ENCODE measurements at regions not wholly inside any gene's neighbourhood (a gene's known extent, or its start where the extent isn't known, plus 50 kb on each side); places are given as distances from the start of the nearest gene placed in this dataset.

- DNase-seq, result no peak
- peaks cover 0 to 2% (median 0%) of the 10 kb centered on the region in 3 donors for H3K9me3 ChIP-seq (ENCODE audit: control extremely low read depth in 1 of 3, control insufficient read depth in 2 of 3, insufficient read depth in 1 of 3, low read length in 2 of 3)
- ChIA-PET CTCF (no interaction called here), POLR2A (no interaction called here)
- H4K20me1 ChIP-seq (ENCODE audit: control insufficient read depth, insufficient read depth, low read length, poor library complexity, severe bottlenecking), result no peaks in the 10 kb centered on the region
- H3K36me3 ChIP-seq (replicated peaks in 1 of 2; ENCODE audit: control extremely low read depth in 1 of 2, control insufficient read depth in 1 of 2, extremely low read depth in 1 of 2, insufficient read depth in 2 of 2, low read length in 1 of 2), result no peaks in the 10 kb centered on the region
- no peak overlapping the region for H3K27ac ChIP-seq (ENCODE audit: low read length in 2 of 2)
- Mint-ChIP-seq H3K27me3 (no peaks in the 10 kb centered on the region), H3K4me3 (no peak overlapping the region), H3K4me1 (no peaks in the 10 kb centered on the region), H3K27ac (no peak overlapping the region), H3K9me3 (ENCODE audit: insufficient read depth) (no peaks in the 10 kb centered on the region)
- no peaks in the 10 kb centered on the region for H3K27me3 ChIP-seq (replicated peaks in 1 of 4; ENCODE audit: control extremely low read depth in 1 of 4, control insufficient read depth in 3 of 4, insufficient read depth in 4 of 4, low read length in 3 of 4)
- intact Hi-C loops (cut with micrococcal nuclease), result no loop called here
- no CpG with 5 or more reads among the region's 3 CpGs for WGBS (ENCODE audit: insufficient coverage)
- H3K4me2 ChIP-seq (replicated peaks; ENCODE audit: low read depth, low read length, poor library complexity, severe bottlenecking), result no peak overlapping the region
- H3K4me1 ChIP-seq (ENCODE audit: control insufficient read depth in 2 of 2, insufficient read depth in 2 of 2, low read length in 2 of 2), result no peaks in the 10 kb centered on the region
- no peaks in the 10 kb centered on the region for H3K79me2 ChIP-seq (ENCODE audit: control insufficient read depth, insufficient read depth, low read length)
- H3K9ac ChIP-seq (ENCODE audit: low read length), result no peak overlapping the region
- no peak overlapping the region for H3K4me3 ChIP-seq (ENCODE audit: control extremely low read depth in 1 of 5, extremely low read depth in 1 of 5, insufficient read depth in 1 of 5, low read depth in 2 of 5, low read length in 4 of 5)
- no peak for ATAC-seq (ENCODE audit: low read depth)
- TF ChIP-seq CTCF (IDR thresholded peaks at IDR 0.05) (no peak), EZH2 (IDR thresholded peaks at IDR 0.05; ENCODE audit: borderline replicate concordance, insufficient read depth, low read depth, low read length, poor library complexity, severe bottlenecking) (no peak)
- H2AFZ ChIP-seq (ENCODE audit: insufficient read depth, low read depth, low read length, poor library complexity, severe bottlenecking), result no peak overlapping the region
Observed at GRCh38 chr15:36208868-36209582, 370.4 kb upstream of the CDIN1 start.

GRCh38 chr15:36210426-36210825, 369.0 kb upstream of the CDIN1 start:
- CTCF ChIA-PET, result no interaction called here
- Mint-ChIP-seq H3K4me3 (no peak overlapping the region), H3K4me1 (no peaks in the 10 kb centered on the region), H3K27ac (no peak overlapping the region), H3K27me3 (no peaks in the 10 kb centered on the region), H3K9me3 (ENCODE audit: insufficient read depth) (peaks cover under 1% of the 10 kb centered on the region)
- Histone ChIP-seq H3K36me3 (replicated peaks in 1 of 2; ENCODE audit: control extremely low read depth in 1 of 2, control insufficient read depth in 1 of 2, extremely low read depth in 1 of 2, insufficient read depth in 2 of 2, low read length in 1 of 2) (no peaks in the 10 kb centered on the region), H3K27ac (ENCODE audit: low read length in 2 of 2) (no peak overlapping the region), H3K9ac (ENCODE audit: low read length) (no peak overlapping the region), H3K4me1 (ENCODE audit: control insufficient read depth in 2 of 2, insufficient read depth in 2 of 2, low read length in 2 of 2) (no peaks in the 10 kb centered on the region), H2AFZ (ENCODE audit: insufficient read depth, low read depth, low read length, poor library complexity, severe bottlenecking) (no peak overlapping the region), H3K9me3 (ENCODE audit: control extremely low read depth in 1 of 3, control insufficient read depth in 2 of 3, insufficient read depth in 1 of 3, low read length in 2 of 3) (peaks cover 0 to 2% (median 0%) of the 10 kb centered on the region in 3 donors), H3K4me3 (ENCODE audit: control extremely low read depth in 1 of 5, extremely low read depth in 1 of 5, insufficient read depth in 1 of 5, low read depth in 2 of 5, low read length in 4 of 5) (no peak overlapping the region), H4K20me1 (ENCODE audit: control insufficient read depth, insufficient read depth, low read length, poor library complexity, severe bottlenecking) (no peaks in the 10 kb centered on the region), H3K4me2 (replicated peaks; ENCODE audit: low read depth, low read length, poor library complexity, severe bottlenecking) (no peak overlapping the region), H3K79me2 (ENCODE audit: control insufficient read depth, insufficient read depth, low read length) (no peaks in the 10 kb centered on the region), H3K27me3 (replicated peaks in 1 of 4; ENCODE audit: control extremely low read depth in 1 of 4, control insufficient read depth in 3 of 4, insufficient read depth in 4 of 4, low read length in 3 of 4) (no peaks in the 10 kb centered on the region)
- no peak for DNase-seq
- intact Hi-C loops (cut with micrococcal nuclease), result no loop called here
- TF ChIP-seq EZH2 (IDR thresholded peaks at IDR 0.05; ENCODE audit: borderline replicate concordance, insufficient read depth, low read depth, low read length, poor library complexity, severe bottlenecking), result no peak
- TF ChIP-seq CTCF (IDR thresholded peaks at IDR 0.05), result no peak
- POLR2A ChIA-PET, result no interaction called here
- WGBS (ENCODE audit: insufficient coverage), result 73% methylated on average over 2 of the region's 2 CpGs
- no peak for ATAC-seq (ENCODE audit: low read depth)
